ENCODE measurements at regions not wholly inside any gene's neighbourhood (a gene's known extent, or its start where the extent isn't known, plus 50 kb on each side); places are given as distances from the start of the nearest gene placed in this dataset.

- Histone ChIP-seq H3K36me3 (ENCODE audit: low read depth) (no peaks in the 10 kb centered on the region), H3K4me3 (no peak overlapping the region), H3K4me1 (ENCODE audit: low read depth) (no peaks in the 10 kb centered on the region), H3K9me3 (no peaks in the 10 kb centered on the region)
- DNase-seq (no peak), ATAC-seq (no peak)
- TF ChIP-seq CTCF (IDR thresholded peaks at IDR 0.05) = no peak
- intact Hi-C loops (cut with DNase I, micrococcal nuclease) = no loop called here
Observed at GRCh38 chr6:21648475-21649050, 55.0 kb downstream of the SOX4 start.

GRCh38 chr6:21653323-21653722 lies 59.8 kb downstream of the SOX4 start:
- no peak for ATAC-seq
- Histone ChIP-seq H3K4me1 (ENCODE audit: low read depth) (no peaks in the 10 kb centered on the region), H3K36me3 (ENCODE audit: low read depth) (no peaks in the 10 kb centered on the region), H3K4me3 (no peak overlapping the region), H3K9me3 (no peaks in the 10 kb centered on the region)
- intact Hi-C loops (cut with DNase I, micrococcal nuclease) = no loop called here
- TF ChIP-seq CTCF (IDR thresholded peaks at IDR 0.05) = no peak
- no peak for DNase-seq

- no peaks in the 10 kb centered on the region for H3K9me3 ChIP-seq
- H3K36me3 ChIP-seq (ENCODE audit: low read depth) = no peaks in the 10 kb centered on the region
- intact Hi-C loops (cut with DNase I, micrococcal nuclease) = no loop called here
- no peaks in the 10 kb centered on the region for H3K4me1 ChIP-seq (ENCODE audit: low read depth)
- no peak for ATAC-seq
- DNase-seq = no peak
- H3K4me3 ChIP-seq = no peak overlapping the region
- TF ChIP-seq CTCF (IDR thresholded peaks at IDR 0.05) = no peak
Observed at GRCh38 chr6:21653905-21654304, 60.4 kb downstream of the SOX4 start.

DNA sequence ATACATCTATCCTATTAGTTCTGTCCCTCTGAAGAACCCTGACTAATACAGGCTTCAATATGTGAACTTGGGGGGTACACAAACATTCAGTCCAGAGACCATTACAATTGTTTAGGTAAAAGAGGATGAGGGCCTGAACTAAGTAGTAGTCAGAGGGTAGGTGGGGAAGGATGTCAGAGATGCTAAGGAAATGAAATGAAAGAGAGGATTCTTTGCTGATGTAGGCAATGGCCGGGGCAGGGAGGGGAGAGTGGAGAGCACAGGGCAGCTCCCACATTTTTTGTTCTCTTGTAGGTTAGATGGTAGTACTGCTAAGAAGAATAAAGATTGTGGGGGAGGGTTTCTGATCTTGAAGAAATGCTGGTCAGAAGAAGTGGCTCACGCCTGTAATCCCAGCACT lies 60.8 kb downstream of the SOX4 start:
- no peaks in the 10 kb centered on the region for H3K4me1 ChIP-seq (ENCODE audit: low read depth)
- H3K4me3 ChIP-seq = no peak overlapping the region
- DNase-seq = no peak
- TF ChIP-seq CTCF (IDR thresholded peaks at IDR 0.05) = no peak
- intact Hi-C loops (cut with DNase I, micrococcal nuclease) = no loop called here
- no peak for ATAC-seq
- H3K9me3 ChIP-seq = no peaks in the 10 kb centered on the region
- H3K36me3 ChIP-seq (ENCODE audit: low read depth) = no peaks in the 10 kb centered on the region

DNA sequence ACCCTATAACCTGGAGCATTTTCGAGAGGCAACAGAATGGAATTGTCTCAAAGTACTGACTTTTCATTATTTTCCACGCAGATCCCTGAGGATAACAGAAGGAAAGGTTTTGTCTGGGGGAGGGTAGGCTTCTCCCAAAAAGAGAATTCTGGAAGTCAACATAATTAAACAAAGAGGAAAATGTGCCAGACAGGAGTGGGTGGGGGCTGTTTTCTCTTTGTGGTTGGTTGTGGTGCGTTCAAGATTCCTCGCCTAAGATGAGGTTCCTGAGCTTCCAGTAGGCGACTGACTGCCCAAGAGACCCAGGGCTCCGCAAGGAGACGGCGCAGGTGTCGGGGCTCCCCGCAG lies 70.4 kb downstream of the SOX4 start:
- Histone ChIP-seq H3K36me3 (ENCODE audit: low read depth) (no peaks in the 10 kb centered on the region), H3K4me1 (ENCODE audit: low read depth) (peaks cover 20% of the 10 kb centered on the region), H3K4me3 (no peak overlapping the region), H3K9me3 (no peaks in the 10 kb centered on the region)
- intact Hi-C loops (cut with DNase I, micrococcal nuclease) = loop anchor here in 1 of 2 donors (10.0 kb wide), 1 partner anchor 91 kb away; no protein-coding TSS in a partner anchor
- DNase-seq (no peak), ATAC-seq (no peak)
- TF ChIP-seq CTCF (IDR thresholded peaks at IDR 0.05) = no peak
